Smooth muscle cell (in vitro differentiated cells): ENCODE measurements at regions not wholly inside any gene's neighbourhood (a gene's known extent, or its start where the extent isn't known, plus 50 kb on each side); places are given as distances from the start of the nearest gene placed in this dataset.
A peak's percentile ranks its signal among the peaks of the same experiment; 100 is the strongest.
"Not testable (repeated sequence)": the region's sequence is repeated elsewhere in the genome, so short reads cannot be mapped to it uniquely, and the experiment has no call there.

Experiments
- DNase-seq: peaks from one replicate; lab custom pipeline; 2025; ENCODE audit not compliant: unreplicated experiment; lab: John Stamatoyannopoulos, UW
- H2AFZ ChIP-seq: fragments of 200-600 bp; sonication (generic); 2 replicates; pipeline ENCODE4 v1.6.0; 2016; ENCODE audit warnings: antibody characterized with exemption, low read depth, mild to moderate bottlenecking
- H3F3A ChIP-seq: fragments of 200-600 bp; sonication (generic); 2 replicates; pipeline ENCODE4 v1.6.0; 2017; ENCODE audit warnings: antibody characterized with exemption, low read depth
- H3K27ac ChIP-seq: fragments of 200-600 bp; sonication (generic); 2 replicates; pipeline ENCODE4 v1.5.1; 2016; ENCODE audit warnings: low read depth, mild to moderate bottlenecking
- H3K27me3 ChIP-seq: fragments of 200-600 bp; sonication (generic); 2 replicates; pipeline ENCODE4 v1.6.1; 2016; ENCODE audit warnings: low read depth, mild to moderate bottlenecking
- H3K36me3 ChIP-seq: fragments of 200-600 bp; sonication (generic); 2 replicates; pipeline ENCODE4 v1.5.1; 2016; ENCODE audit warnings: low read depth
- H3K4me1 ChIP-seq: fragments of 200-600 bp; sonication (generic); 2 replicates; pipeline ENCODE4 v1.5.1; 2016; ENCODE audit warnings: low read depth
- H3K4me2 ChIP-seq: fragments of 200-600 bp; sonication (generic); 2 replicates; pipeline ENCODE4 v1.6.0; 2016; ENCODE audit warnings: mild to moderate bottlenecking
- H3K4me3 ChIP-seq: fragments of 200-600 bp; sonication (generic); 2 replicates; pipeline ENCODE4 v1.5.1; 2016; ENCODE audit warnings: mild to moderate bottlenecking
- H3K79me2 ChIP-seq: fragments of 200-600 bp; sonication (generic); 2 replicates; pipeline ENCODE4 v1.6.0; 2016; ENCODE audit warnings: low read depth, mild to moderate bottlenecking
- H3K9ac ChIP-seq: fragments of 200-600 bp; sonication (generic); 2 replicates; pipeline ENCODE4 v1.6.0; 2016; ENCODE audit warnings: low read depth
- H3K9me3 ChIP-seq: fragments of 200-600 bp; sonication (generic); replicated peaks from 2 replicates; pipeline ENCODE4 v1.5.1; 2016; ENCODE audit warnings: low read depth
- H4K20me1 ChIP-seq: fragments of 200-600 bp; sonication (generic); 2 replicates; pipeline ENCODE4 v1.6.0; 2016; ENCODE audit warnings: low read depth
- CTCF ChIP-seq: fragments of 200-600 bp; sonication (generic); IDR thresholded peaks from 2 replicates; pipeline ENCODE4 v1.5.1; 2017; ENCODE audit warnings: borderline replicate concordance, mild to moderate bottlenecking, antibody characterized with exemption; ENCODE audit not compliant: insufficient read depth, poor library complexity, severe bottlenecking
- whole genome bisulfite sequencing: methylation state at CpG from one replicate; pipeline ENCODE4 v1.1.7; 2016; ENCODE audit warnings: low lambda C conversion rate; 5-methylcytosine and 5-hydroxymethylcytosine counted together

GRCh38 chr5:136545031-136545430 lies 179.7 kb upstream of the TRPC7 start:
- H2AFZ ChIP-seq, H3K36me3 ChIP-seq, H3K9ac ChIP-seq, DNase-seq, H3K79me2 ChIP-seq, H3K9me3 ChIP-seq, H4K20me1 ChIP-seq, H3K27ac ChIP-seq, H3F3A ChIP-seq, H3K4me2 ChIP-seq, H3K4me3 ChIP-seq, H3K27me3 ChIP-seq, H3K4me1 ChIP-seq: not testable (repeated sequence)
- 99% methylated on average over 5 of the region's 5 CpGs for WGBS

GRCh38 chr5:136538534-136538933 lies 173.2 kb upstream of the TRPC7 start:
- no peaks in the 10 kb centered on the region for H3K36me3 ChIP-seq
- WGBS: 92% methylated on average over 2 of the region's 2 CpGs
- no peaks in the 10 kb centered on the region for H4K20me1 ChIP-seq
- no peaks in the 10 kb centered on the region for H3K9me3 ChIP-seq
- no peaks in the 10 kb centered on the region for H3F3A ChIP-seq
- no peak overlapping the region for H3K27ac ChIP-seq
- no peak for DNase-seq
- H3K4me1 ChIP-seq: no peaks in the 10 kb centered on the region
- no peak overlapping the region for H2AFZ ChIP-seq
- no peak overlapping the region for H3K4me3 ChIP-seq
- TF ChIP-seq CTCF: no peak
- no peak overlapping the region for H3K9ac ChIP-seq
- H3K79me2 ChIP-seq: no peaks in the 10 kb centered on the region
- H3K27me3 ChIP-seq: no peaks in the 10 kb centered on the region
- no peak overlapping the region for H3K4me2 ChIP-seq

GRCh38 chr5:136529081-136529480 lies 163.7 kb upstream of the TRPC7 start:
- Histone ChIP-seq H3K27me3 (no peaks in the 10 kb centered on the region), H3K9ac (no peak overlapping the region), H3K4me1 (peaks cover 34% of the 10 kb centered on the region), H3K36me3 (no peaks in the 10 kb centered on the region), H3K4me2 (peak overlapping the region; percentile 65), H3K79me2 (no peaks in the 10 kb centered on the region), H3K4me3 (no peak overlapping the region), H3F3A (peaks cover 25% of the 10 kb centered on the region), H4K20me1 (no peaks in the 10 kb centered on the region), H2AFZ (no peak overlapping the region), H3K9me3 (no peaks in the 10 kb centered on the region), H3K27ac (peak overlapping the region; percentile 13)
- no peak for TF ChIP-seq CTCF
- no peak for DNase-seq

- no peak overlapping the region for H3K4me3 ChIP-seq
- H4K20me1 ChIP-seq: no peaks in the 10 kb centered on the region
- peaks cover 25% of the 10 kb centered on the region for H3F3A ChIP-seq
- H3K4me1 ChIP-seq: peaks cover 34% of the 10 kb centered on the region
- 13% methylated on average over 2 of the region's 2 CpGs for WGBS
- no peaks in the 10 kb centered on the region for H3K27me3 ChIP-seq
- no peak for TF ChIP-seq CTCF
- peak overlapping the region; percentile 13 for H3K27ac ChIP-seq
- no peak overlapping the region for H3K9ac ChIP-seq
- no peaks in the 10 kb centered on the region for H3K9me3 ChIP-seq
- H2AFZ ChIP-seq: no peak overlapping the region
- DNase-seq: no peak
- H3K4me2 ChIP-seq: peak overlapping the region; percentile 65
- H3K79me2 ChIP-seq: no peaks in the 10 kb centered on the region
- H3K36me3 ChIP-seq: no peaks in the 10 kb centered on the region
Observed at GRCh38 chr5:136528481-136529030, 163.2 kb upstream of the TRPC7 start.
